HG02970 (cell line): ENCODE measurements at regions not wholly inside any gene's neighbourhood (a gene's known extent, or its start where the extent isn't known, plus 50 kb on each side); places are given as distances from the start of the nearest gene placed in this dataset.

Experiments used
- ATAC-seq: cut with Tn5 transposase; IDR thresholded peaks from one replicate; pipeline ENCODE4 v1.9.1; 2021; ENCODE audit warnings: mild to moderate bottlenecking, moderate library complexity, moderate number of reproducible peaks; ENCODE audit not compliant: unreplicated experiment, low FRiP score

GRCh38 chr9:74281674-74282073 is 215.5 kb upstream of the RORB start:
- ATAC-seq: no peak

GRCh38 chr9:74282526-74283253 is 214.4 kb upstream of the RORB start:
- no peak for ATAC-seq

- no peak for ATAC-seq
These were observed 212.3 kb upstream of the RORB start for GRCh38 chr9:74284581-74285450.

- no peak for ATAC-seq
These were observed 203.7 kb upstream of the RORB start for GRCh38 chr9:74293479-74293878.

- no peak for ATAC-seq
These were observed 193.2 kb upstream of the RORB start for GRCh38 chr9:74303945-74304344.

GRCh38 chr9:74304598-74304997 is 192.5 kb upstream of the RORB start:
- ATAC-seq: no peak

GRCh38 chr9:74309654-74310053 is 187.5 kb upstream of the RORB start:
- ATAC-seq: no peak

GRCh38 chr9:74317235-74317634 is 179.9 kb upstream of the RORB start:
- no peak for ATAC-seq

GRCh38 chr9:74321396-74321795 is 175.7 kb upstream of the RORB start:
- no peak for ATAC-seq

- no peak for ATAC-seq
These were observed 174.3 kb upstream of the RORB start for GRCh38 chr9:74322661-74323314.

- no peak for ATAC-seq
These were observed 166.5 kb upstream of the RORB start for GRCh38 chr9:74330487-74331214.

- ATAC-seq: no peak
These were observed 165.5 kb upstream of the RORB start for GRCh38 chr9:74331607-74332006.

- no peak for ATAC-seq
These were observed 163.6 kb upstream of the RORB start for GRCh38 chr9:74333384-74334032.

GRCh38 chr9:74334271-74334670 is 162.9 kb upstream of the RORB start:
- no peak for ATAC-seq

GRCh38 chr9:74336161-74336560 is 161.0 kb upstream of the RORB start:
- no peak for ATAC-seq

- no peak for ATAC-seq
These were observed 148.4 kb upstream of the RORB start for GRCh38 chr9:74348777-74349176.

GRCh38 chr9:74355107-74355506 is 142.0 kb upstream of the RORB start:
- no peak for ATAC-seq

- ATAC-seq: no peak
These were observed 139.6 kb upstream of the RORB start for GRCh38 chr9:74357577-74357976.

GRCh38 chr9:74358959-74359358 is 138.2 kb upstream of the RORB start:
- ATAC-seq: no peak

GRCh38 chr9:74361508-74361907 is 135.6 kb upstream of the RORB start:
- no peak for ATAC-seq
